H9 (cell line): ENCODE measurements at regions not wholly inside any gene's neighbourhood (a gene's known extent, or its start where the extent isn't known, plus 50 kb on each side); places are given as distances from the start of the nearest gene placed in this dataset.

Experiments used
- DNase-seq: peaks from one replicate; pipeline ENCODE4 v3.0.0-alpha.2; 2017
- H2AFZ ChIP-seq: one replicate; pipeline ENCODE4 v1.6.1; 2013; ENCODE audit warnings: mild to moderate bottlenecking, low read length, control low read depth, moderate library complexity
- H2AK5ac ChIP-seq: 2 replicates; pipeline ENCODE4 v1.6.1; 2013; ENCODE audit warnings: low read length, control low read depth, mixed read lengths; ENCODE audit not compliant: insufficient read length
- H2BK120ac ChIP-seq: one replicate; pipeline ENCODE4 v1.6.1; 2013; ENCODE audit warnings: low read depth, mild to moderate bottlenecking, low read length, control low read depth, inconsistent platforms; ENCODE audit not compliant: poor library complexity, severe bottlenecking
- H2BK12ac ChIP-seq: 2 replicates; pipeline ENCODE4 v1.6.1; 2013; ENCODE audit warnings: low read length, control low read depth, mixed read lengths, low read depth; ENCODE audit not compliant: insufficient read length
- H2BK15ac ChIP-seq: 2 replicates; pipeline ENCODE4 v1.6.1; 2013; ENCODE audit warnings: low read depth, low read length, control low read depth
- H2BK20ac ChIP-seq: one replicate; pipeline ENCODE4 v1.6.1; 2013; ENCODE audit warnings: low read depth, mild to moderate bottlenecking, low read length, control low read depth, inconsistent platforms; ENCODE audit not compliant: poor library complexity, severe bottlenecking
- H2BK5ac ChIP-seq: 2 replicates; pipeline ENCODE4 v1.6.1; 2013; ENCODE audit warnings: low read length, control low read depth, mixed read lengths; ENCODE audit not compliant: insufficient read length
- H3K14ac ChIP-seq: 2 replicates; pipeline ENCODE4 v1.6.1; 2013; ENCODE audit warnings: low read length, control low read depth; ENCODE audit not compliant: insufficient read depth
- H3K18ac ChIP-seq: 2 replicates; pipeline ENCODE4 v1.6.1; 2013; ENCODE audit warnings: low read depth, mild to moderate bottlenecking, mixed read lengths, low read length, control low read depth; ENCODE audit not compliant: insufficient read length
- H3K23ac ChIP-seq: 2 replicates; pipeline ENCODE4 v1.6.1; 2013; ENCODE audit warnings: low read length, control low read depth, mixed read lengths, low read depth; ENCODE audit not compliant: insufficient read length
- H3K23me2 ChIP-seq: 2 replicates; pipeline ENCODE4 v1.6.1; 2013; ENCODE audit warnings: low read depth, mild to moderate bottlenecking, mixed read lengths, low read length, control low read depth; ENCODE audit not compliant: insufficient read length, poor library complexity, severe bottlenecking
- H3K27ac ChIP-seq: 2 replicates; pipeline ENCODE4 v1.5.1; 2013; ENCODE audit warnings: low read length, control low read depth, mixed read lengths, low read depth; ENCODE audit not compliant: insufficient read length
- H3K27me3 ChIP-seq: 2 replicates; pipeline ENCODE4 v1.6.1; 2013; ENCODE audit warnings: low read length, control low read depth, inconsistent platforms; ENCODE audit not compliant: insufficient read depth
- H3K4ac ChIP-seq: 2 replicates; pipeline ENCODE4 v1.6.1; 2013; ENCODE audit warnings: low read depth, mild to moderate bottlenecking, control low read depth, inconsistent platforms, low read length, moderate library complexity
- H3K4me1 ChIP-seq: 2 replicates; pipeline ENCODE4 v1.6.1; 2013; ENCODE audit warnings: low read length, control low read depth, inconsistent platforms; ENCODE audit not compliant: insufficient read depth
- H3K4me2 ChIP-seq: 2 replicates; pipeline ENCODE4 v1.6.1; 2013; ENCODE audit warnings: low read length, control low read depth, mixed read lengths; ENCODE audit not compliant: insufficient read length, insufficient read depth
- H3K56ac ChIP-seq: 2 replicates; pipeline ENCODE4 v1.6.1; 2013; ENCODE audit warnings: low read depth, mild to moderate bottlenecking, mixed read lengths, low read length, control low read depth; ENCODE audit not compliant: insufficient read length
- H3K79me1 ChIP-seq: 2 replicates; pipeline ENCODE4 v1.6.1; 2013; ENCODE audit warnings: low read depth, mild to moderate bottlenecking, moderate library complexity, low read length, control low read depth, inconsistent platforms; ENCODE audit not compliant: insufficient read depth, poor library complexity, severe bottlenecking
- H3K79me2 ChIP-seq: 2 replicates; pipeline ENCODE4 v1.6.1; 2013; ENCODE audit warnings: low read length, control low read depth, inconsistent platforms; ENCODE audit not compliant: insufficient read depth
- H3K9ac ChIP-seq: 2 replicates; pipeline ENCODE4 v1.6.1; 2013; ENCODE audit warnings: low read length, control low read depth, mixed read lengths; ENCODE audit not compliant: insufficient read length; ENCODE audit errors: extremely low read depth
- H3K9me3 ChIP-seq: one replicate; pipeline ENCODE4 v1.6.1; 2013; ENCODE audit warnings: low read depth, low read length, inconsistent platforms; ENCODE audit not compliant: control insufficient read depth
- H3T11ph ChIP-seq: one replicate; pipeline ENCODE4 v1.6.1; 2013; ENCODE audit warnings: mild to moderate bottlenecking, low read length, control low read depth, inconsistent platforms
- H4K20me1 ChIP-seq: one replicate; pipeline ENCODE4 v1.6.1; 2013; ENCODE audit not compliant: control insufficient read depth, insufficient read length, insufficient read depth
- H4K5ac ChIP-seq: 2 replicates; pipeline ENCODE4 v1.6.1; 2013; ENCODE audit warnings: low read depth, mild to moderate bottlenecking, mixed read lengths, low read length, control low read depth; ENCODE audit not compliant: insufficient read length
- H4K8ac ChIP-seq: replicated peaks from 2 replicates; pipeline ENCODE4 v1.6.1; 2013; ENCODE audit warnings: low read length, control low read depth, mixed read lengths, low read depth; ENCODE audit not compliant: insufficient read length
- H4K91ac ChIP-seq: 2 replicates; pipeline ENCODE4 v1.6.1; 2013; ENCODE audit warnings: low read depth, mild to moderate bottlenecking, moderate library complexity, mixed read lengths, low read length, control low read depth; ENCODE audit not compliant: insufficient read length
- H3K27ac Mint-ChIP-seq, 3 experiments: 2 replicates in 2 of 3; 3 replicates in 1 of 3; pipeline ENCODE4 v1.8.0; 2020 to 2021; ENCODE audit warnings: mixed read lengths in 3 of 3, mild to moderate bottlenecking in 1 of 3, moderate library complexity in 1 of 3
- H3K27me3 Mint-ChIP-seq: 2 replicates; pipeline ENCODE4 v1.8.0; 2021; ENCODE audit warnings: low read depth, mild to moderate bottlenecking, moderate library complexity, mixed read lengths
- H3K36me3 Mint-ChIP-seq, 3 experiments: 2 replicates in 2 of 3; 3 replicates in 1 of 3; pipeline ENCODE4 v1.8.0; 2020 to 2021; ENCODE audit warnings: low read depth in 3 of 3, mixed read lengths in 3 of 3; ENCODE audit not compliant: insufficient read depth in 1 of 3
- H3K4me1 Mint-ChIP-seq, 2 experiments: 2 replicates each; pipeline ENCODE4 v1.8.0; 2020; ENCODE audit warnings: mixed read lengths in 2 of 2
- H3K4me3 Mint-ChIP-seq, 2 experiments: 2 replicates in 1 of 2; 3 replicates in 1 of 2; pipeline ENCODE4 v1.8.0; 2020 to 2021; ENCODE audit warnings: mild to moderate bottlenecking in 2 of 2, mixed read lengths in 2 of 2, moderate library complexity in 1 of 2
- H3K9me3 Mint-ChIP-seq, 2 experiments: 2 replicates in 1 of 2; 3 replicates in 1 of 2; pipeline ENCODE4 v1.8.0; 2020; ENCODE audit warnings: mild to moderate bottlenecking in 2 of 2, mixed read lengths in 2 of 2, moderate library complexity in 1 of 2
- WGBS: extraction: QIAGEN DNeasy Blood & Tissue Kit; methylation state at CpG from one replicate; pipeline ENCODE4 v1.1.7; 2013; ENCODE audit warnings: missing lambda C conversion rate, low lambda C conversion rate, mixed read lengths; ENCODE audit not compliant: insufficient read length; ENCODE audit errors: extremely low coverage; 5-methylcytosine and 5-hydroxymethylcytosine counted together
- TF ChIP-seq, protein P1 (sequence below): fragments of 200-600 bp; sonication (generic); conservative IDR thresholded peaks from 3 replicates; pipeline ENCODE4 v1.8.0; 2021; ENCODE audit warnings: antibody characterized with exemption, mild to moderate bottlenecking

GRCh38 chr1:220992705-220993052 lies 113.4 kb downstream of the HLX start:
- no peaks in the 10 kb centered on the region for H4K20me1 ChIP-seq
- H3K9me3 ChIP-seq, result no peaks in the 10 kb centered on the region
- H3K4me2 ChIP-seq, result no peak overlapping the region
- H4K5ac ChIP-seq, result no peak overlapping the region
- H4K91ac ChIP-seq, result no peak overlapping the region
- no peak overlapping the region for H3K27ac ChIP-seq
- H3K79me1 ChIP-seq, result no peaks in the 10 kb centered on the region
- Mint-ChIP-seq H3K4me1 (peaks cover 9 to 10% of the 10 kb centered on the region in 2 experiments), H3K36me3 (peaks cover 0 to 4% (median 3%) of the 10 kb centered on the region in 3 experiments; a peak in 3 of 7 replicates), H3K9me3 (peaks cover 3 to 5% of the 10 kb centered on the region in 2 experiments; a peak in 2 of 5 replicates), H3K4me3 (no peak overlapping the region), H3K27me3 (peaks cover 4% of the 10 kb centered on the region), H3K27ac (no peak overlapping the region)
- no peaks in the 10 kb centered on the region for H3K79me2 ChIP-seq
- H4K8ac ChIP-seq, result no peak overlapping the region
- H3K23ac ChIP-seq, result no peak overlapping the region
- H3K23me2 ChIP-seq, result no peaks in the 10 kb centered on the region
- no peak overlapping the region for H3K56ac ChIP-seq
- DNase-seq, result no peak
- no peak overlapping the region for H2BK15ac ChIP-seq
- TF ChIP-seq, protein P1, sequence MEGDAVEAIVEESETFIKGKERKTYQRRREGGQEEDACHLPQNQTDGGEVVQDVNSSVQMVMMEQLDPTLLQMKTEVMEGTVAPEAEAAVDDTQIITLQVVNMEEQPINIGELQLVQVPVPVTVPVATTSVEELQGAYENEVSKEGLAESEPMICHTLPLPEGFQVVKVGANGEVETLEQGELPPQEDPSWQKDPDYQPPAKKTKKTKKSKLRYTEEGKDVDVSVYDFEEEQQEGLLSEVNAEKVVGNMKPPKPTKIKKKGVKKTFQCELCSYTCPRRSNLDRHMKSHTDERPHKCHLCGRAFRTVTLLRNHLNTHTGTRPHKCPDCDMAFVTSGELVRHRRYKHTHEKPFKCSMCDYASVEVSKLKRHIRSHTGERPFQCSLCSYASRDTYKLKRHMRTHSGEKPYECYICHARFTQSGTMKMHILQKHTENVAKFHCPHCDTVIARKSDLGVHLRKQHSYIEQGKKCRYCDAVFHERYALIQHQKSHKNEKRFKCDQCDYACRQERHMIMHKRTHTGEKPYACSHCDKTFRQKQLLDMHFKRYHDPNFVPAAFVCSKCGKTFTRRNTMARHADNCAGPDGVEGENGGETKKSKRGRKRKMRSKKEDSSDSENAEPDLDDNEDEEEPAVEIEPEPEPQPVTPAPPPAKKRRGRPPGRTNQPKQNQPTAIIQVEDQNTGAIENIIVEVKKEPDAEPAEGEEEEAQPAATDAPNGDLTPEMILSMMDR, result no peak
- no peak overlapping the region for H3K9ac ChIP-seq
- 0 out of 2 replicates have a peak, but pooled peaks cover 2% of the 10 kb centered on the region for H3K4me1 ChIP-seq
- WGBS, result no CpG with 5 or more reads among the region's 3 CpGs
- H2AFZ ChIP-seq, result no peak overlapping the region
- no peaks in the 10 kb centered on the region for H3K27me3 ChIP-seq
- H3K14ac ChIP-seq, result no peak overlapping the region
- H2BK120ac ChIP-seq, result no peak overlapping the region
- no peak overlapping the region for H2AK5ac ChIP-seq
- H3K18ac ChIP-seq, result no peak overlapping the region
- H2BK20ac ChIP-seq, result no peak overlapping the region
- no peak overlapping the region for H2BK5ac ChIP-seq
- H3T11ph ChIP-seq, result no peak overlapping the region
- H2BK12ac ChIP-seq, result no peak overlapping the region
- H3K4ac ChIP-seq, result no peak overlapping the region
